SKM-1 (cell line): ENCODE measurements at regions not wholly inside any gene's neighbourhood (a gene's known extent, or its start where the extent isn't known, plus 50 kb on each side); places are given as distances from the start of the nearest gene placed in this dataset.

Source experiments
- DNase-seq: peaks from one replicate; lab custom pipeline; 2025; ENCODE audit not compliant: unreplicated experiment; lab: John Stamatoyannopoulos, UW

DNA sequence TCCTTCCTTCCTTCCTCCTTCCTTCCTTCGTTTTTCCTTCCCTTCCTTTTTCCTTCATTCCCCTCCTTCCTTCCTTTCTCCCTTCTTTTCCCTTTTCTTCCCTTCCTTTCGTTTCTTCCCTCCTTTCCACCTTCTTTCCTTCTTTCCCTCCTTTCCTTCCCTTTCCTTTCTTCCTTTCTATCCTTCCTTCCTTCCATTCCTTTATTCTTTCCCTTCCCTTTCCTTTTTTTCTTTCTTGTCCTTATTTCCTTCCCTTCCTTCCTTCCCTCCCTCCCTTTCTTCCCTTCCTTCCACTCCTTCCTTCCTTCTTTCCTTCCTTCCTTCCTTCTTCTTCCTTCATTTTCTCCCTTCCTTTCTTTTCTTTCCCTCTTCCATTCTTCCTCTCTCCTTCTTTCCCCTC is 394.6 kb downstream of the GABRB3 start:
- no peak for DNase-seq

DNA sequence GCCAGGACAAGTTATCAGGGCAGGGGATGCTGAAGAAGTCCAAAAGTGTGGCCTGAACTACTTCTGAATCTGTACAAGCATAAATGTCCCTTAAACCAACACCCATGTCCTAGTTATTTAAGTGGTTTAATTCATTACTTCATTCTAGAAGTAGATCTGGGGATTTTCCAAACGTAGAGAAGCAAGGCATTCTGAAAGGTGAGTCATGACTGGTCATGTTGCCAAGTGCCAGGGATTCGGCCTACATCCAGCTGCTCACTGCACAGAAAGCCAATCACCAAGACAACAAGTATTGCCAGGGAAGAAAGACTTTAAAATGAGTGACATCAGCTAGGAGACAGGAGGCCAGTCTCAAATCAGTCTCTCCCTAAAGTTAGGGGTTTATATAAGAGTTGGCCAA is 396.6 kb downstream of the GABRB3 start:
- no peak for DNase-seq

DNA sequence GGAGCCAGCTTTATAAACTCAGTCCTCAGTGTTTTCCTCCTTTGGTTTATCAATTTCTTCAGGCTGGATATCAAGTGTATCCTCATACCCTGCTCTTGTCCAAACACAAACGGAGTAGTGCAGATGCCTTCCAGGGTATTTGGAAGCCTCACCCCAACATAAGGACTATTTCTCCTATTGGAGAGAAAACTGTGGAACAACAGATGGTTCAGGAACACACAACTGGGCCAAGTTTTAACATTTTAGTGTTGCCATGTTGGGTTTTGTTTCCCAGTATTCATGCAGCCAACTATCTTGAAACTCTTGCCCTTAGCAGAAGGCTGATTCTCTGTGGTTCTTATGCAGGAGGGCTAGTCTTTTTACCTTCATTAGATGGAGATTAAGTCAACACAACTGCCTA is 398.1 kb downstream of the GABRB3 start:
- no peak for DNase-seq

DNA sequence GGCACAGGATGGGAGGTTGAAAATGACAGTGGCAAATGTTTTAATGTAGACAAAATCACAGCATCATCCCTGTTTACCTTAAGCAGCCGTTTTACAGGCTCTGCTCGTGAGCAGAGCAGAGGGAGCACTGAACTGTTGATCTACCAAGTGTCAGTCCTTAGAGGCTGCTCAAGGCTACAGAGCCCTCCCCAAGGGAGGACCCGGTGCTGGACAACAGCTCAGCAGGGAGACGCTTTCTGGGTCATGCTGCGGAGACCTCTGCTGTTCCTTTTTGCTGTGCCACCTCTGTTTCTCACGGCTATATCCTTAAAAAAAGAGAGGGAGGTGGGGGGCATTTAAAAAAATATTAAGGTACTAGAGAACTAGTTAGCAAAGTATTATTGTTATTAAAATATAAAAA is 400.2 kb downstream of the GABRB3 start:
- DNase-seq = no peak

- DNase-seq = no peak
Measured at GRCh38 chr15:26365077-26365476, 407.8 kb downstream of the GABRB3 start.

DNA sequence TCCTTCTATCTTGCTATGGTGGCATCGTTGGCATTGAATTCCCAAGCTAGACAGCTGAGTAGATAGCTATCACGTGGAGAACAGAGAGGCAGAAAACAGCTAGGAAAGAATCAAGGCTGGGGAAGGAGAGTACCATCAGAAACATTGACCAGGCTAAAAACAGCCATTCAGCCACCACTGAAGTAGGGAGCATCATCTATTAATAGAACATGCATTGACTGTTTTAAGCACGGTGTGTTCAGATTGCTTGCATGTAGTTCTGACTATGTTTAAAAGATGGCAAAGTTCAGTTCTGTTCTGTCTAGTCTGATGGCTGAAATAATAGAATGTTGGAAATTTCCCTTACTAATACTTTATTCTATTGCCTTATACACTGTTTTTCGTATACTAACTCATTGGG is 413.0 kb downstream of the GABRB3 start:
- DNase-seq = no peak

DNA sequence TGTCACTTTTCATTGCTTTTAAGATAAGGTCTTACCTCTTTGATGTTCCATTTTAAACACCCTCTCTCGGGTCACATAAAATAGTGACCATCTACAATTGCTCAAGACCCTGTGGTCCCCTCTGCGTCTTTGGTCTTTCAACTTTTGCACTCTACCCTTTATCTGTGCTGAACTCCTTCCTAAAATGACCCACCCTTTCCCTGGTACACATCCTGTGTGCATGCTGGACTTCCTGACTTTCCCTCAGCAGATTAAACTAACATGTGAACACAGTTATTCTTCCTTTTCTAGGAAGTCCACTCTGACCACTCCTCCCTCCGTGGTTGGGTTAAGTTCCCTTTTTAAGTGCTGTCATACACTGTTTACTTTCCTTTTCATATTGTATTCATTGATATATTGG is 414.2 kb downstream of the GABRB3 start:
- DNase-seq = no peak

GRCh38 chr15:26357653-26358052 is 415.2 kb downstream of the GABRB3 start:
- DNase-seq = no peak

GRCh38 chr15:26355472-26356074 is 417.3 kb downstream of the GABRB3 start:
- DNase-seq = no peak

GRCh38 chr15:26352909-26353308 is 420.0 kb downstream of the GABRB3 start:
- DNase-seq = no peak

DNA sequence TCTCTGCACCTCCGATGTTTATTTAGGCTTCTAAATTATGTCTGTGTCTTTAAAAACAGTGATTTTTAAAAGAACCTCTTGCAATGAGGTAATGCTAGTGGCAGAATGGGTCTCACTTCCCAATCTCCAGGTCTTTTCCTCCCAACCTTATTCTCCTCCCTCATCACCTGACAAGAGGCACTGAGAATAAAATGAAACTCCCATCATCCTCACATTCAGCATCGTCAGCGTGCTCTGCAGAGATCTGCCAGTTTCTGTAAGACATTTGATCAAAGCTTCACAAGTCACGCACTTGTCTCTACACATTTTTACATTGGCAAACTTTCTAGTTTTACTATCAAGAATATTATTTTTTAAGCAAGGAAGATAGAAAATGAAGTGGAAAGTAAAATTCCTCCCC is 420.5 kb downstream of the GABRB3 start:
- no peak for DNase-seq

- no peak for DNase-seq
Measured at GRCh38 chr15:26325495-26325894, 447.4 kb downstream of the GABRB3 start.

DNA sequence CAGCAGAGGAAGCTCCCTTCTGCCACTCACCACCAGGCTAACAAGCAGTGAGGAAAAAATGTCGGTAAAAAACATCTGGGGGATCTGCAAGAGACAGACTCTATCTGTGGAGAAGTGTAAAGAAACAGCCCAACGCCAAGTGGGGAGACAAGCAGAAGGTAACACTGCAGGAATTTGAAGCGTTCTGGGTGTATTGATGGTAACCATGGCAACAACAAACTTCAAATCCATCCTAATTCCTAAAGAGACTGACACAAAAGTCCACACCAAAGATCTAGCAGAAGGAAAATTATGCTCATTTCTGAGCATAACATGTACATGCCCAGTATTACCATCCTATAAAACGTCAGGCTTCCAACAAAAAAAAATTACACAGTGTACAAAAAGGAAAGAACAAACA is 449.3 kb downstream of the GABRB3 start:
- no peak for DNase-seq

DNA sequence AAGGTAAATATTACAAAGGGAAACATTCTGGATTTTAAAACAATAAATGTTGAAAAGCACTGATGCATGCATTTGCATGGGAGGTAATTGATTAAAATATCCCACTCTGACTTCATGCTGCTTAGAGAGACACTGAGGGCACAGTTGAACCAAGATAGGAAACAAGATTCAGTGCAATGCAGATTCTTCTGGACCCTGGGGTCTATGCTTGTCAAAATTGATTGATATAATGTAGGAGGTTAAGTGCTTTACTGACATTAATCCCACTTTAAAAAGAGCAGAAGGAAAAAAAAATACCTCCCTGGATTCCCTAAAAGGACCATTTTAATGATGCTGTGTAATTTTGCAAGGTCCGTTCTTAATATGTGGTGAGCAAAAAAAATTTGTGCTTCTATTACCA is 454.2 kb downstream of the GABRB3 start:
- DNase-seq = no peak

GRCh38 chr15:26314577-26314976 is 451.4 kb upstream of the ATP10A start:
- DNase-seq = no peak

DNA sequence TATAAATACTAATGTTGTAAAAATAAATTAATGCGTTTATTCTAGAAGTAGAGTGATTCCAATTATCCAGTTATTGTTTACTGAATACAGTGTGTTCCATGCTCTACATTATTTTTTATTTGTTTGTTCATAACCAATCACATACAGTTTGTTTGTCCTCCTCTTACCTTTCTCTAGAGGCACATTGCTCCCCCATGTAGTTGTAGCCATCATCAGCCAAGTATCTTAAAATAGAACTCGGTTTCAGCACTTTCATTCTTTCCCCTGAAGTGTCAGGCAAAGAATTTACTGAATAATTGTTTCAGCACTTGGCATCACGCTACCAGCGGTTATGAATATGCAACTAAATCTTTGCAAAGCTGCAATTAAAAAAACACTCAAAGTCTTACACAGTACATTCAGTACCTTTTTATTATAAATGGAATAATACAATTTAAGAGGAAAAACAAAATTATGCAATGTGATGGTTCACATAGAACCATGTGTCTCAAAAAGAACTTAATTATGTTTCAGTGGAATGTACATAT is 448.6 kb upstream of the ATP10A start:
- DNase-seq = no peak

DNA sequence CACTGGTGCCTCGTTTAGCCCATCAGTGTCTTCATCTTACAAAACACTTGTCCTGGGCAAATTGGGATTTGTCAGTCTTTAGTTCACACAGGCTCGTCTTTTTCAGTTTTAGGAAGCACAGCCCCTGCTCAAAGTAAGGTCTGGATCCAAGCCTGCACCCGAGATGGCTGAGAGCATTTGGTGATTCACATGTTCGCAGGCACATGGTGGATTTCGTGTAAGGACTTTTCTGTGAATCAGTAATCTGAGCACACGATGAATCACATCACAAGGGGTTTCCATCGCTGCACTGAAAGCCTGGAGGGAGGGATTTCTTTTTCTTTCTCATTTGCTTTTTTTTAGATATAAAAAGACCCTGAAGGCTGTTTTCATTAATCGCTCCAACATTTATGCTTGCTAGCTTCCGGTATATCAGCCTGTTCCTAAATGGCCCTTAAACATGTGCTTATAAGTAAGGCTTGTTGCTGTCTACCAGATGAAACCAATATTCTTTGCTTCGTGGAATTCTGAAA is 435.6 kb upstream of the ATP10A start:
- DNase-seq = no peak

- DNase-seq = no peak
Measured at GRCh38 chr15:26298010-26298658, 435.0 kb upstream of the ATP10A start.

DNA sequence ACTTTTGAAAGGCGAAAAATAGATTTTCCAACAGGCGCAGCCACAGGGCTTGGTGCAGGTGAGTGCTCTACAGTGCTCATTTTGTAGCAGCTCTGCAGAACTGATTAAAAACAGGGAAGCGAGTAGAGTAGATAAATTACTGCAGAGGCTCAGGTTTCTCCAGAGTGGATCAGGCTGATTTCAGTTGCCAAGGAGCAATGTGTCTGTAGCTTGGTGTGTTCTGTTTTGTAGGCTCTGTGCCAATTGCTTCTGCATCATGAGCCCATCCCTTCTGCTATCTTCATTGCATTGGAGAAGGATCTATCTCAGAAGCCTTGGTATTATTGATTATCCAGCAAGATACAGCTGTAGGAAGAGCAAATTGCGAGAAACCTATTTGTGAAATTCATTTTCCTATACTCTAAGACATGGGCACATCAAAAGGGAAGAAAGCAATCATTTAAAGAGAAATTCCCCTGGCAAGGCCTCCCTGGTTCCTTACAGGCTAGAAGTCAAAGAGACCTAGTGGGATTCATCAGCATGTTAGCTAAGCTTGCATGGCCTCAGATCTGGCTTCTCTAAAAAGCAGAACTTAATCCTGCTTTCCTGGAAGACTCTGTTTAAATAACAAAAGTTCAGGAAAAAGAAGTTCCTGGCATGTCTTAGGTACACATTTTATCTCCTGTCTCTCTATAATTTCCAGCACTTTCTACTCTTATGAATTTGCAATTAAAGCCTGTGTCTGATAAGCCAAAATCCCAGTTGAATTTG is 432.4 kb upstream of the ATP10A start:
- DNase-seq = no peak

GRCh38 chr15:26294059-26294689 is 431.0 kb upstream of the ATP10A start:
- no peak for DNase-seq

- no peak for DNase-seq
Measured at GRCh38 chr15:26287381-26287780, 424.3 kb upstream of the ATP10A start.

- no peak for DNase-seq
Measured at GRCh38 chr15:26280281-26280680, 417.2 kb upstream of the ATP10A start.
